AG09319 (cell line): ENCODE measurements at regions not wholly inside any gene's neighbourhood (a gene's known extent, or its start where the extent isn't known, plus 50 kb on each side); places are given as distances from the start of the nearest gene placed in this dataset.

Experiments used
- DNase-seq: peaks from one replicate; pipeline ENCODE4 v3.0.0-alpha.2; 2010; ENCODE audit warnings: low read depth; ENCODE audit errors: extremely low read depth
- CTCF ChIP-seq: IDR thresholded peaks from 2 replicates; pipeline ENCODE4 v1.5.1; 2011; ENCODE audit warnings: low read depth, mild to moderate bottlenecking, inconsistent platforms, low read length, moderate library complexity

DNA sequence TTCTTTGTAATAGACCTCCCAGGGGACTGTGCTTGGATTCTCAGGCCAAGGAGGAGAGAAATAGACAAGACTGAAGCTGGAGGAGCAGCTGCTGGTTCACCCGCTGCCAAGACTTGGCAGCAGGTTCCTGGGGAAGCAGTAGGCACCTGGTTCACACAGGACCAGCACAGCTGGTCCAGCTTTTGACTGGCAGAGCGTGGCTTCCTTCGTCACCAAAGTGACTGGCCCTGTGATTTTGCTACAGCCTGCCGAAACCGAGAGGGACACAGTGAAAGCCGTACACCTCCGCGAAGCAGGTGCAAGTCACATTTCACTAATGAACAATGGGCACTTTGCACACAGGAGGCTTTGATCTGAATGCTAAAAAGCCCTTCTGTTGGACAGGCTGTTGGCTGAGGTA, 199.0 kb downstream of the RNF144B start:
- TF ChIP-seq CTCF, result no peak

DNA sequence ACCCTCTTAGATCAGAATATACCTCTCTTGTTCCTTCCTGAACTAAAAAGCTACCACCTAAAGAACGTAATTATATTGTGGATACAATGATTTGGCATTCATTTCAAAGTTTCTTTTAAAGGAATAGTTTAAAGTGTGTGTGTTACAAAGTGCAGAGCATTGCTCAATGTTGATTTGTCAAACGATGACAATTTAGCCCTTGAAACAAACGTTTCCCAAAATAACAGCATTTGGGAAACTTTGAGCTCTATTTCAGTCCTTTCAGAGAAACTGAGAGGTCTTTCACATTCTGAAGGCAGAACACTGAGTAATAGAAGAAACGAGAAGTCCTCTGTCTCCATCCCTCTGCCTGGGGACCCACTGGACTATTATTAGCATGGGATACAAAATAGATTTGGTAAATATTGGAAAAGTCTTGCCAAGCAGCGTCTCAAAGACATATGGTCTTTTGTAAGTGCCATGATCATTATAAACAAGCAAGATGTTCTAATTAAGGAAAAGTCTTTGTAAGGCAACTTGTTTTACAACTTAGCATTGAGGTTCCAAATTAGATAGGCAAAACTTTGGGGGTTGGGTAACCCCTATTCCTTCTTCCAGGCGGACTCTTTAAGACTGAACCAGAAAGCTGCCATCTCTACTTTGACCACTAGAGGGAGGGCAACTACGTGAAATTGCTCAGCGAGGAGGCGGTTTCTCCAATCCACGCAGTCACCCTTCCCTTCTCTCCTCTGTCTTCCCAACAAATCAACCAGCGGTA, 208.8 kb downstream of the RNF144B start:
- TF ChIP-seq CTCF, result peak; percentile 97

More for the DNA sequence above, 199.0 kb downstream of the RNF144B start:
- DNase-seq, result no peak

GRCh38 chr6:18596531-18596835, 209.3 kb downstream of the RNF144B start:
- no peak for TF ChIP-seq CTCF
- DNase-seq, result no peak

More for the DNA sequence above, 208.8 kb downstream of the RNF144B start:
- peak; percentile 40 for DNase-seq

DNA sequence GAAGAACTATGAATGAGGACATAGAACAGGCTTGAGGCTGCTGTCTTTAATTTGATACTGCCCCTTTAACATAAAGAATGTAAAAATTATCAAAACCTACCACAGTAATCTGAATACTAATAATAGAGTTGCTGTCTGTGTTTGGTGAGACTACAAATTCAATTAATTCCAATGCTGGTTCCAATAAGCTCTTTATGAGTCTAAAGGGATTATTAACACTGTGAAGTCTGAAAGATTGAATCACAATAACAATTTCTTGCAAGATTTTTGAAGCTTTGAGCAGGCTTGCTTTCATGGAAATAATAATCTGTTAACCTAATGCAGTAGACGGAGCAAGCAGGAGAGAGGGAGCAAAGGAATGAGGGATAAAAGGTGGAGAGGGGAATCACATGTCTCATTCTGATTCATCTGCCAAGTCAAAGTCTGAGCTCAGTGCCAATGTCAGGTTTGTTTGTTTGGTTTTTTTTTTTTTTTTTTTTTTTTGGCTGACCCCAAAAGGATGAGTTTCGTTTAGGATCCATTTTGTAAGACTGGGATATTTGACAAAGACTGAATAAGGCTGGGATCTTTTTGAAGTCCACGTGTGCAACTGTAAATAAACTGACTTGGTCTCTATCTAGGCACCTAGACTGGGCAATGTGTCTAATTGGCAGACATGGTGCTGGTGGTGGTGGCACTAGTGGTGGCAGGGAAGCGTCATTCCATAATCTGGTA, 211.6 kb downstream of the RNF144B start:
- no peak for TF ChIP-seq CTCF

DNA sequence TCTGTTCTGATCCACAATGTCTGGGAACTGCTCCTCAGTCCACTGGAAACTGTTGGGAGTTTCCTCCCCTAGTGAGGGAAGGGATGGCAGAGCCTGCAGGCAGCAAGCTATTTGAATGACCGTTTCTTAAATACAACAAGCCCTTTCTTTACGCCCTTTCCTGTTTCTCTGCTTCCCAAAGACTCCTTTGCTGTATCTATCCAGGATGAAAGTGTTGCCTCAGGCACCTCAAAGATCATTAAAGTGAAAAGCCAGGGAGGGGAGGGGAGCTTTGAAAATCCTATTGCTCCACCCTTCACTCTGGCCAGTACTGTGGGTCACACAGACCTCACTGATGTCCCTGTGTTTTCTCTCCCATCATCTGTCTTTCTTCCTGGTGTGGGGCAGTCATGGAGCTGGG, 213.1 kb downstream of the RNF144B start:
- no peak for TF ChIP-seq CTCF
- DNase-seq, result no peak

More for the DNA sequence above, 211.6 kb downstream of the RNF144B start:
- no peak for DNase-seq

DNA sequence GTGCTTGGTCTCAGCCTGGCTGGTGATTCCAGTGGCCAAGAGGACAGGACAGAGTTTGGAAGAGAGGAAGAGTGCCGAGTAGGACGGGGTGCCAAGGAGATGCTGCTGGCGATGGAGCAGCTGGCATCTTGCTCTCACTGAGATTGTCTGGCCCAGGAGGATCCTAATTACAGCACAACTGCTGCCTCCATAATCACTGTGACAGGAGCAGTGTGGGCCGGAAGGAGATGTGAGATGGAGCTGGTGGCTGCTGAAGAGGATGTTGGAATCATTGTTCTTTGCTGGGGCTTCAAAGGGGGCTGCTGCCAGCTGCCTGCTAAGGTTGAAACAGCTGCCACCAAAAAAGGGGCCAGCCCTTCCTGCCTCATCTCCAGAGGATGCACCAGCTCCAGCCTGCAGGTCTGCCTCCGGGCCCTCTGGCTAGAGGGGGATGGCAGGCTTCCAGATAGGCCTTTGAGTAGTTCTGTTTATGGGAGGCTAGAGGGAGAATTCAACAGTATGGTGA, 214.4 kb downstream of the RNF144B start:
- DNase-seq, result no peak

More for the DNA sequence above, 214.4 kb downstream of the RNF144B start:
- no peak for TF ChIP-seq CTCF
